Thymus (tissue), 11 donors: ENCODE measurements at regions not wholly inside any gene's neighbourhood (a gene's known extent, or its start where the extent isn't known, plus 50 kb on each side); places are given as distances from the start of the nearest gene placed in this dataset.

Source experiments
- DNase-seq, 9 donors: peaks; one replicate each; pipeline ENCODE4 v3.0.0-alpha.2; 2013; ENCODE audit warnings: low spot score in 9 of 9, low read depth in 6 of 9, missing footprints in 1 of 9
- H3K27ac ChIP-seq, 2 donors: one replicate each; pipeline ENCODE4 v1.5.1; 2013; ENCODE audit warnings: control low read depth in 1 of 2, low read depth in 1 of 2, low read length in 1 of 2, mild to moderate bottlenecking in 1 of 2, moderate library complexity in 1 of 2
- H3K27me3 ChIP-seq, 2 donors: one replicate each; pipeline ENCODE4 v1.5.1; 2013; ENCODE audit warnings: low read length in 1 of 2; ENCODE audit not compliant: control insufficient read depth in 2 of 2, insufficient read depth in 1 of 2
- H3K36me3 ChIP-seq, 2 donors: one replicate each; pipeline ENCODE4 v1.5.1; 2013; ENCODE audit warnings: low read length in 1 of 2, mild to moderate bottlenecking in 1 of 2, moderate library complexity in 1 of 2; ENCODE audit not compliant: control insufficient read depth in 2 of 2, insufficient read depth in 2 of 2
- H3K4me1 ChIP-seq, 2 donors: one replicate each; pipeline ENCODE4 v1.5.1; 2013; ENCODE audit warnings: low read length in 2 of 2; ENCODE audit not compliant: control insufficient read depth in 2 of 2, insufficient read depth in 2 of 2
- H3K4me3 ChIP-seq, 2 donors: one replicate each; pipeline ENCODE4 v1.5.1; 2013; ENCODE audit warnings: low read length in 2 of 2, control low read depth in 1 of 2, mild to moderate bottlenecking in 1 of 2
- H3K9me3 ChIP-seq, 2 donors: one replicate each; pipeline ENCODE4 v1.5.1; 2013; ENCODE audit warnings: low read length in 1 of 2, mild to moderate bottlenecking in 1 of 2; ENCODE audit not compliant: control insufficient read depth in 2 of 2, insufficient read depth in 1 of 2
- WGBS: extraction: QIAGEN DNeasy Blood & Tissue Kit; methylation state at CpG from one replicate; pipeline ENCODE4 v1.1.7; 2013; 5-methylcytosine and 5-hydroxymethylcytosine counted together
- donor health status: healthy.

DNA sequence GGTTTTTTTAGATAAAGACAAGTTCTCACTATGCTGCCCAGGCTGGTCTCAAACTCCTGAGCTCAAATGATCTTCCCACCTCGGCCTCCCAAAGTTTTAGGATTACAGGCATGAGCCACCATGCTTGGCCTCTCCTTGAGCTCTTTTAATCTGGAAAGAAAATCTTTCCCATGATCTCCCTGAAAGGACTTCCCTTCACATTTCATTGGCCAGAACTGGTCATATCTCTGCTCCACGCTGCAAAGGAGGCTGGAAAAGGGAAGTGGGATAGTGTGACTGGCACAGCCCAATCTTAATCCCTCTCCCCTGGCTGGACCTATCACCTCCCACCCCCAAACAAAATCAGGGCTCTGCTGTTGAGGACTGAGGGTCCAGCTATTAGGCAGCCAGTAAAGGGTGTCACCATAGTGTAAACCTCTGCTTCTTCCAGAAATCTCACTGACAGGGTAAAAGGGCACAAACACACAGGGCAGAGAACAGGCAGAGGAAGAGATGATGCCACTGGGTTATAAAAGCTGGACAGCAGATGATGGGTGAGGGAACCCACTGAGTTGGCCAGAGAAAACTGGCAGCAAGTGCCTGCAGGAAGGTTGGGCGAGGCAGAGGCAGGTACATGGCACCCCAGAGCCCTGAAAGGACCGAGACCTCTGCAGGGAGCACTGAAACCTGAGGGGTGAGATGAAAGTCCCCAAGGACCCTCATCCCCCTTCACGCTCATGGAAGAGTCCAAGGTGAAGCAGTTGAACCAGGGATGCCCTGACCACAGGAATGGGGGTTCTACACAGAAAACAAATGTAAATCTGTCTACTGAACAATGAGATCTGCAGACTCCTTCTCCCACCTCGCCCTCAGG, 83.1 kb upstream of the PTPN1 start:
- H3K36me3 ChIP-seq = no peaks in the 10 kb centered on the region
- 91% methylated on average over 6 of the region's 6 CpGs for WGBS
- peaks cover 0 to 3% of the 10 kb centered on the region in 2 donors for H3K27me3 ChIP-seq
- no peak for DNase-seq
- no peak overlapping the region for H3K27ac ChIP-seq
- no peak overlapping the region for H3K4me3 ChIP-seq
- no peaks in the 10 kb centered on the region for H3K4me1 ChIP-seq
- no peaks in the 10 kb centered on the region for H3K9me3 ChIP-seq

DNA sequence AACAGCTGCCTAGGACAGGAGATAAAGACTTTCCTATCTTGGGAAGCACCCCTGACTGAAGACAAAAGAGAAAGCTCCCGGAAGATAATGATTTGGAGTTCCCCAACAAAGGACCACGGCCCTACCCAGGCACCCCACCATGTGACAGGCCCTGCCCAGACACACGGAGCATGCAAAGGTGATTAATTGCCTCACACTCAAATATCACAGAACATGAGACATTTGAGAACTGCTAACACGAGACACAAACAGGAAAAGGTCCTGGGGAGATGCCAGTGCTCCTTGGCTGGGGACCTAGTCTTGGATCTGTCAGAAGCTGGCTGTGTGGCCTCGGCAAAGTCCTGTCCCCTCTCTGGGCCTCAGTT, 82.5 kb upstream of the PTPN1 start:
- Histone ChIP-seq H3K4me1 (no peaks in the 10 kb centered on the region), H3K9me3 (no peaks in the 10 kb centered on the region), H3K36me3 (no peaks in the 10 kb centered on the region), H3K27ac (no peak overlapping the region), H3K27me3 (peaks cover 0 to 3% of the 10 kb centered on the region in 2 donors), H3K4me3 (no peak overlapping the region)
- DNase-seq = peak in 2 of 9 donors; percentile 4 to 22
- 62% methylated on average over 5 of the region's 5 CpGs for WGBS

DNA sequence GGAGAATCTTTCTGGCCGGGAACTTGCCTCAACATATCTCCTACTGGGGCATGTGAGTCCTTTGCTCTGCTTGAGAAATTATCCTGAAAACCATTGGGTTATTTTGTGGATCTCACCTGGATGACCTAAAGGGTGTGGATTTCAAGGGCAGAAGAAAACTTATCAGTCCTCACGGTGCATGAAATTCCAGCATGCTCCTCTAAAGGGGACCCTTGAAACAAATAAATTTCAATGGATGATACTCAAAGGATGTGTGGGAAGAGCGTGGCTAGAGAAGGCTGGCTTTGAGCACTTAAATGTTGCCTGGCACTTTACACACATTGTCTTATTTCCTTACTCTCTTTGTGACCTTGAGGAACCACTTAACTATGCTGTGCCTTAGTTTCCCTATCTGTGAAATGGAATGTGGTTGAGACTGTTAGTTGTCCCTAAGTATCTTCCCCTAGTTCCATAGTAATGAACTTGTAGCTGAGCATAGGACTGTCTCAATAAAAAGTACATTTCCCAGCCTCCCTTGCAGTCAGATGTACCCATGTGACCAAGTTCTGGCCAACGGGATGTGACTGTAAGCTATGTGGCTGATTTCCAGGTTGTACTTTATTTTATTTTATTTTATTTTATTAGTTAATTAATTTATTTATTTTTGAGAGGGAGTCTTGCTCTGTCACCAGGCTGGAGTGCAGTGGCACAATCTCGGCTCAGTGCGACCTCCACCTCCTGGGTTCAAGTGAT, 81.9 kb upstream of the PTPN1 start:
- Histone ChIP-seq H3K27ac (no peak overlapping the region), H3K4me1 (no peaks in the 10 kb centered on the region), H3K36me3 (no peaks in the 10 kb centered on the region), H3K4me3 (no peak overlapping the region), H3K27me3 (peaks cover 0 to 3% of the 10 kb centered on the region in 2 donors), H3K9me3 (no peaks in the 10 kb centered on the region)
- DNase-seq = no peak
- WGBS = 97% methylated on average over 6 of the region's 6 CpGs

DNA sequence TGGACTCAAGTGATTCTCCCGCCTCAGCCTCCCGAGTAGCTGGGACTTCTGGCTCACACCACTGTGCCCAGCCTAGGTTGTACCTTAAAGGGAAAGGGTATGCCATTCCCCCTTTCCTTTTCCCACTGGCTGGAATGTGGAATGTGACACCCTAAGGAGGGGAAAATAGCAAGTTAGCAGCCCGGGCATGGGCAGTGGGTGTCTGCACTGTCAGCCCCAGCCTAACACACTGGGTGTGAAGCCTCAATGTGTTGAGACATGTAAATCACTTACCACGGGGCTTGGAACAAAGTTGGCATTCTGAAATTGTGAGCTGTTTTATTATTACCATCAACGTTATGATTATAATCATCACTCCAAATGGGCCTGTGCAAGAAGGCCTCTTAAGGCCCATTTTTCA, 80.8 kb upstream of the PTPN1 start:
- DNase-seq = no peak
- Histone ChIP-seq H3K4me3 (no peak overlapping the region), H3K4me1 (no peaks in the 10 kb centered on the region), H3K27me3 (peaks cover 0 to 3% of the 10 kb centered on the region in 2 donors), H3K36me3 (no peaks in the 10 kb centered on the region), H3K27ac (no peak overlapping the region), H3K9me3 (no peaks in the 10 kb centered on the region)
- WGBS = 92% methylated on average over 5 of the region's 5 CpGs

DNA sequence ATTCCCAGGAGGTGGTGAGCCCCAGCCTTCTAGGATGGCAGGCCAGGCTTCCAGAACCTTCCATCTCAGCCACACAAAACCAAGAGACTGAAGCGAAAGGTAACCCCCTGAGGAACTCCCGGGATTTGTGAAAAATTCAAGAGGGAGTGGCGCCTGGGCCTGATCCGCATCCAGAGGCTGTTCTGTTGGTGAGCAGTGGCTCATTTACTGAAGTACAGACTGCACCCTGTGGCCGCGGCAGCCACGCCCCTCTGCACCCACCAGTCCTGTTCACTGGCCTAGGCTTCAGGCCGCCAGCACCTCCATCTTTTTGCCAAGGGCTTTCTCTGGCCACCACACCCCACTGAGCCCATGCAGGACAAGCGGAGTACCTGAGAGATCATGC, 79.1 kb upstream of the PTPN1 start:
- DNase-seq = no peak
- 87% methylated on average over 9 of the region's 9 CpGs for WGBS
- Histone ChIP-seq H3K4me1 (no peaks in the 10 kb centered on the region), H3K27me3 (peaks cover 0 to 3% of the 10 kb centered on the region in 2 donors), H3K9me3 (no peaks in the 10 kb centered on the region), H3K36me3 (no peaks in the 10 kb centered on the region), H3K4me3 (no peak overlapping the region), H3K27ac (no peak overlapping the region)

DNA sequence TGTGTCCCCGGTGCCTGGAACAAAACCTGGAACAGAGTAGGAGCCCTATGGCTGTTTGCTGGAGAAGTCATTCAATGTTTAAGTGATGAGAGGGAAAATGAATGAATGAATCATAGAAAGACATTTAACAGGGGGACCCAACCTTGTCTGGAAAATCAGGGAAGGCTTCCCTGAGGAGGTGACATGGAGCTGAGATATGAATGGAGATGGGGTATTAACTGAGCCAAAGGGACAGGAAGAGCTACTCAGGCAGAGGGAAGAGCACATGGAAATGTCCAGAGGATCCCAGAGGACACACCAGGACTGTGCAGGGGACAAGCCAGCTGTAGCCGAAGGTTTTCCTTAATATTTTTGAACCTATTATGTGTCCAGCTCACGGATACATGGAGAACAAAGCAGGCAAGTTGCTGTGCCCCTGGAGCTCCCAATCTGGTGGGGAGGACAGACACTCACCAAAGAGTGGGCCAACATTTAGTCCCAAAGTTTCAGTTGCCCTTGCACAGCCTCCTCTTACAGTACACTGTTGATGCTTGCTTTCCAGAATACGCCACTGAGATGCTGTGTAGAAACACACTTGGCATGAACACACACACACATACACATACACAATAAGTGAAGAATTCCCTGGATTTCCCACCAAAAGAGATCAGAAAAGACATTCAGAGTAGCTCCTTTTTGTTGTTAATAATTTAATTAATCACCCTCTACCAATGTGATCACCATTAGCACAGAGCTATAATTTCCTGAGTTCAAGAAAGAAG, 77.0 kb upstream of the PTPN1 start:
- H3K27me3 ChIP-seq = no peaks in the 10 kb centered on the region
- no peak overlapping the region for H3K4me3 ChIP-seq
- 97% methylated on average over 4 of the region's 4 CpGs for WGBS
- no peaks in the 10 kb centered on the region for H3K36me3 ChIP-seq
- no peaks in the 10 kb centered on the region for H3K9me3 ChIP-seq
- DNase-seq = no peak
- H3K27ac ChIP-seq = no peak overlapping the region
- H3K4me1 ChIP-seq = no peaks in the 10 kb centered on the region

DNA sequence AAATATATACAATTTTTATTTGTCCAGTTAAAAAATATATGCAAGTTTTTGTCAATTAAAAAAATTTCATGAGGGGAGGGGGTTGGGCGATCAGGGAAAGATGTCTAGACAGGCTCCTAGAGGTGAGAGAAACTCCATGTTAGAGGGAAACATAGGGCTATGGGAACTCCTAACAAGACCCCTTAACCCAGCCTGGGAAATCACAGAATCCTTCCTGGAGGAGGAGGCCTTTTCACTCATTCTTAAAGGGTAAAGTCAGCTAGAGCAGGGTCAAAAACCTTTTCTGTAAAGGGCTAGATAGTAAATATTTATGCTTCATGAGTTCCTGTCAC, 75.9 kb upstream of the PTPN1 start:
- H3K36me3 ChIP-seq = no peaks in the 10 kb centered on the region
- no peak overlapping the region for H3K27ac ChIP-seq

DNA sequence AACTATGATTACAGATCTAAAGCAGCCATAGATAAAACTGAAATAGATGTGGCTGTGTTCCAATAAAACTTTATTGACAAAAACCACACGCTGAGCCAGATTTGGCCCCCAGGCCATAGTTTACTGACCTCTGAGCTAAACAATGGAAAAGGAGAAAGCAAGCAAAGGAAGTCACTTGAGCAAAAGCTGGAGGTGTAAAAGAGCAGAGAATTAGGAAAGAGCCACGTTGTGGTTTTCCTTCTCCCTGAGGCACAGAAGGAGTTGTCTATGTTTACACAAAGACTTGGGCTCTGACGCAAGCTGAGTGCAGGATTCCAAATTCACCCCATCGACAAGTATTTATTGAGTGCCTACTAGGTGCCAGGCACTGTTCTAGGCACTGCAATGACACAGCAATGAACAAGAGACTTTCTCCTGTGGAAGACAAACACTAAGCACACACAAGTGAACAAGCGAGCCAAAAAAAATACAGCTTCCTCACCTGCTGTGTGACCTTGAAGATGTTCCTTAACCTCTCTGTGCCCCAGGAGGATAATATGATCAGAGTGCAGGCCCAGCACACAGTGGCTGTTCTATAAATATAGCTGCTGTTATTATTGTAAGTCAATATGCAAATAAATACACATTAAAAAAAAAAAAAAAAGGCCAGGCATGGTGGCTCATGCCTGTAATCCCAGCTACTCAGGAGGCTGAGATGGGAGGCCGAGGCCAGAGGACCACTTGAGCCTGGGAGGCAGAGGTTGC, 75.4 kb upstream of the PTPN1 start:
- Histone ChIP-seq H3K27me3 (no peaks in the 10 kb centered on the region), H3K27ac (no peak overlapping the region), H3K36me3 (no peaks in the 10 kb centered on the region), H3K9me3 (no peaks in the 10 kb centered on the region), H3K4me1 (no peaks in the 10 kb centered on the region), H3K4me3 (no peak overlapping the region)
- no peak for DNase-seq
- WGBS = 71% methylated on average over 6 of the region's 6 CpGs

More for the DNA sequence above, 75.9 kb upstream of the PTPN1 start:
- 96% methylated on average over 1 of the region's 1 CpG for WGBS
- Histone ChIP-seq H3K27me3 (no peaks in the 10 kb centered on the region), H3K4me3 (no peak overlapping the region), H3K9me3 (no peaks in the 10 kb centered on the region), H3K4me1 (no peaks in the 10 kb centered on the region)
- no peak for DNase-seq
